Glomerular visceral epithelial cell (primary cell): ENCODE measurements at regions not wholly inside any gene's neighbourhood (a gene's known extent, or its start where the extent isn't known, plus 50 kb on each side); places are given as distances from the start of the nearest gene placed in this dataset.
"Not testable (repeated sequence)": the region's sequence is repeated elsewhere in the genome, so short reads cannot be mapped to it uniquely, and the experiment has no call there.

Experiments
- DNase-seq: peaks from one replicate; pipeline ENCODE4 v3.0.0-alpha.2; 2016; ENCODE audit errors: extremely low spot score

- DNase-seq, result no peak
Measured at GRCh38 chr6:137969874-137970273, 102.8 kb downstream of the TNFAIP3 start.

GRCh38 chr6:137970368-137970767 is 103.3 kb downstream of the TNFAIP3 start:
- no peak for DNase-seq

- DNase-seq, result no peak
Measured at GRCh38 chr6:137973201-137973600, 106.1 kb downstream of the TNFAIP3 start.

- DNase-seq, result no peak
Measured at GRCh38 chr6:137975188-137975940, 108.3 kb downstream of the TNFAIP3 start.

- no peak for DNase-seq
Measured at GRCh38 chr6:137976430-137976829, 109.4 kb downstream of the TNFAIP3 start.

- no peak for DNase-seq
Measured at GRCh38 chr6:137977206-137977605, 110.1 kb downstream of the TNFAIP3 start.

- DNase-seq, result no peak
Measured at GRCh38 chr6:137977814-137978213, 110.8 kb downstream of the TNFAIP3 start.

GRCh38 chr6:137978252-137978896 is 111.3 kb downstream of the TNFAIP3 start:
- DNase-seq, result no peak

GRCh38 chr6:137979263-137979662 is 112.2 kb downstream of the TNFAIP3 start:
- not testable (repeated sequence) for DNase-seq

- DNase-seq, result no peak
Measured at GRCh38 chr6:137980777-137981176, 113.7 kb downstream of the TNFAIP3 start.

- no peak for DNase-seq
Measured at GRCh38 chr6:137981758-137982157, 114.7 kb downstream of the TNFAIP3 start.

- no peak for DNase-seq
Measured at GRCh38 chr6:137982418-137983189, 115.5 kb downstream of the TNFAIP3 start.

GRCh38 chr6:137983269-137983668 is 116.2 kb downstream of the TNFAIP3 start:
- DNase-seq, result no peak

- DNase-seq, result no peak
Measured at GRCh38 chr6:137989664-137990063, 117.6 kb downstream of the PERP start.

- DNase-seq, result no peak
Measured at GRCh38 chr6:137995371-137995770, 111.8 kb downstream of the PERP start.

- no peak for DNase-seq
Measured at GRCh38 chr6:137998461-137999019, 108.7 kb downstream of the PERP start.

GRCh38 chr6:137999815-138000214 is 107.4 kb downstream of the PERP start:
- no peak for DNase-seq

- DNase-seq, result no peak
Measured at GRCh38 chr6:138000941-138001340, 106.3 kb downstream of the PERP start.

GRCh38 chr6:138001750-138002349 is 105.4 kb downstream of the PERP start:
- peak; percentile 51 for DNase-seq

- peak; percentile 45 for DNase-seq
Measured at GRCh38 chr6:138004430-138005287, 102.6 kb downstream of the PERP start.

GRCh38 chr6:138005846-138006245 is 101.4 kb downstream of the PERP start:
- no peak for DNase-seq
